ENCODE measurements at regions not wholly inside any gene's neighbourhood (a gene's known extent, or its start where the extent isn't known, plus 50 kb on each side); places are given as distances from the start of the nearest gene placed in this dataset.
A peak's percentile ranks its signal among the peaks of the same experiment; 100 is the strongest.

- H3K4me3 ChIP-seq (ENCODE audit: low read length): no peak overlapping the region
- CTCF ChIA-PET: no interaction called here
- no peaks in the 10 kb centered on the region for H4K20me1 ChIP-seq (ENCODE audit: low read length)
- H2AFZ ChIP-seq (ENCODE audit: low read length): no peak overlapping the region
- H3K4me1 ChIP-seq (ENCODE audit: insufficient read depth, low read length): no peaks in the 10 kb centered on the region
- POLR2A ChIA-PET (ENCODE audit: unreplicated experiment): no interaction called here
- no peak overlapping the region for H3K9ac ChIP-seq (ENCODE audit: low read length)
- no peaks in the 10 kb centered on the region for H3F3A ChIP-seq (ENCODE audit: low read length, unreplicated experiment)
- H3K36me3 ChIP-seq (ENCODE audit: low read depth, low read length): no peaks in the 10 kb centered on the region
- no peak overlapping the region for H3K4me2 ChIP-seq (ENCODE audit: low read length)
- H3K27ac ChIP-seq (ENCODE audit: low read length): no peak overlapping the region
- intact Hi-C loops (cut with micrococcal nuclease): no loop called here
- H3K27me3 ChIP-seq (ENCODE audit: low read length): no peaks in the 10 kb centered on the region
- no peaks in the 10 kb centered on the region for H3K9me3 ChIP-seq (ENCODE audit: low read length)
- no peaks in the 10 kb centered on the region for H3K79me2 ChIP-seq (ENCODE audit: low read length)
- DNase-seq (no peak), ATAC-seq (no peak)
- no peaks in the 10 kb centered on the region for H3K9me2 ChIP-seq (replicated peaks; ENCODE audit: low read length)
- no peak for TF ChIP-seq EZH2 (IDR thresholded peaks at IDR 0.05; ENCODE audit: low read length, unreplicated experiment)
- no peak for TF ChIP-seq CTCF (conservative IDR thresholded peaks at IDR 0.05; ENCODE audit: low read depth, low read length)
- TF ChIP-seq EZH2phosphoT487 (IDR thresholded peaks at IDR 0.05; ENCODE audit: borderline replicate concordance, low read length): no peak
- BruUV-seq (replicated peaks): no TSS peak
These were observed 112.7 kb upstream of the NREP start for GRCh38 chr5:111869681-111870080.

GRCh38 chr5:111865356-111865755 is 108.4 kb upstream of the NREP start:
- H3K36me3 ChIP-seq (ENCODE audit: low read depth, low read length): no peaks in the 10 kb centered on the region
- ChIA-PET CTCF (interaction anchor here (0.6 kb wide), 1 partner anchor 10 kb away, joined by 4 read pairs; no protein-coding TSS in a partner anchor), POLR2A (ENCODE audit: unreplicated experiment) (interaction anchor here (0.6 kb wide), 1 partner anchor 151 kb away, joined by 3 read pairs; no protein-coding TSS in a partner anchor)
- intact Hi-C loops (cut with micrococcal nuclease): no loop called here
- ATAC-seq (no peak), DNase-seq (peak; percentile 2)
- no peaks in the 10 kb centered on the region for H3K27me3 ChIP-seq (ENCODE audit: low read length)
- H3K27ac ChIP-seq (ENCODE audit: low read length): no peak overlapping the region
- H3K9ac ChIP-seq (ENCODE audit: low read length): no peak overlapping the region
- H3K4me1 ChIP-seq (ENCODE audit: insufficient read depth, low read length): no peaks in the 10 kb centered on the region
- no peaks in the 10 kb centered on the region for H3K79me2 ChIP-seq (ENCODE audit: low read length)
- no peak overlapping the region for H3K4me3 ChIP-seq (ENCODE audit: low read length)
- H2AFZ ChIP-seq (ENCODE audit: low read length): no peak overlapping the region
- H3K9me2 ChIP-seq (replicated peaks; ENCODE audit: low read length): no peaks in the 10 kb centered on the region
- H3K4me2 ChIP-seq (ENCODE audit: low read length): no peak overlapping the region
- TF ChIP-seq EZH2phosphoT487 (IDR thresholded peaks at IDR 0.05; ENCODE audit: borderline replicate concordance, low read length): no peak
- TF ChIP-seq EZH2 (IDR thresholded peaks at IDR 0.05; ENCODE audit: low read length, unreplicated experiment): no peak
- no peak for TF ChIP-seq CTCF (conservative IDR thresholded peaks at IDR 0.05; ENCODE audit: low read depth, low read length)
- H3K9me3 ChIP-seq (ENCODE audit: low read length): no peaks in the 10 kb centered on the region
- H4K20me1 ChIP-seq (ENCODE audit: low read length): no peaks in the 10 kb centered on the region
- no peaks in the 10 kb centered on the region for H3F3A ChIP-seq (ENCODE audit: low read length, unreplicated experiment)
- BruUV-seq (replicated peaks): no TSS peak

GRCh38 chr5:111863801-111864200 is 106.8 kb upstream of the NREP start:
- no peaks in the 10 kb centered on the region for H3K27me3 ChIP-seq (ENCODE audit: low read length)
- ChIA-PET CTCF (no interaction called here), POLR2A (ENCODE audit: unreplicated experiment) (no interaction called here)
- H3K36me3 ChIP-seq (ENCODE audit: low read depth, low read length): no peaks in the 10 kb centered on the region
- H3K27ac ChIP-seq (ENCODE audit: low read length): no peak overlapping the region
- H3K9ac ChIP-seq (ENCODE audit: low read length): no peak overlapping the region
- BruUV-seq (replicated peaks): no TSS peak
- H3K4me3 ChIP-seq (ENCODE audit: low read length): no peak overlapping the region
- intact Hi-C loops (cut with micrococcal nuclease): no loop called here
- no peak overlapping the region for H3K4me2 ChIP-seq (ENCODE audit: low read length)
- no peaks in the 10 kb centered on the region for H3K9me3 ChIP-seq (ENCODE audit: low read length)
- no peak overlapping the region for H2AFZ ChIP-seq (ENCODE audit: low read length)
- H3K79me2 ChIP-seq (ENCODE audit: low read length): no peaks in the 10 kb centered on the region
- DNase-seq (peak; percentile 18), ATAC-seq (peak; percentile 51)
- no peaks in the 10 kb centered on the region for H4K20me1 ChIP-seq (ENCODE audit: low read length)
- H3F3A ChIP-seq (ENCODE audit: low read length, unreplicated experiment): no peaks in the 10 kb centered on the region
- no peaks in the 10 kb centered on the region for H3K9me2 ChIP-seq (replicated peaks; ENCODE audit: low read length)
- no peaks in the 10 kb centered on the region for H3K4me1 ChIP-seq (ENCODE audit: insufficient read depth, low read length)
- TF ChIP-seq EZH2phosphoT487 (IDR thresholded peaks at IDR 0.05; ENCODE audit: borderline replicate concordance, low read length): no peak
- no peak for TF ChIP-seq EZH2 (IDR thresholded peaks at IDR 0.05; ENCODE audit: low read length, unreplicated experiment)
- no peak for TF ChIP-seq CTCF (conservative IDR thresholded peaks at IDR 0.05; ENCODE audit: low read depth, low read length)
